Right ventricle myocardium inferior (tissue), 1 donor: ENCODE measurements at regions not wholly inside any gene's neighbourhood (a gene's known extent, or its start where the extent isn't known, plus 50 kb on each side); places are given as distances from the start of the nearest gene placed in this dataset.
"Not testable (repeated sequence)": the region's sequence is repeated elsewhere in the genome, so short reads cannot be mapped to it uniquely, and the experiment has no call there.

Experiments used
- ATAC-seq: fragments of 200-7000 bp; cut with Tn5 transposase; one replicate; pipeline ENCODE4 v1.9.1; 2020; ENCODE audit warnings: mild to moderate bottlenecking, moderate library complexity
- DNase-seq: peaks from one replicate; pipeline ENCODE4 v3.0.0; 2021; ENCODE audit errors: missing footprints
- intact Hi-C: fragments of 100-400 bp; cut with DNase I; formaldehyde crosslinking; loops from one replicate; pipeline ENCODE4 v1.11.0; 2022
- donor health status: DM: no; HTN: yes; CAD: no; lungs with severe emphysema.

- intact Hi-C loops: no loop called here
- no peak for DNase-seq
- ATAC-seq: no peak
Observed at GRCh38 chr12:68387338-68387737, 55.2 kb upstream of the MDM1 start.

- DNase-seq (no peak), ATAC-seq (no peak)
- intact Hi-C loops: no loop called here
Observed at GRCh38 chr12:68389305-68389704, 57.1 kb upstream of the MDM1 start.

- DNase-seq (no peak), ATAC-seq (no peak)
- intact Hi-C loops: no loop called here
Observed at GRCh38 chr12:68391937-68392336, 59.8 kb upstream of the MDM1 start.

- no peak for DNase-seq
- no peak for ATAC-seq
- intact Hi-C loops: no loop called here
Observed at GRCh38 chr12:68392376-68392775, 60.2 kb upstream of the MDM1 start.

GRCh38 chr12:68393417-68393816, 61.3 kb upstream of the MDM1 start:
- no peak for DNase-seq
- intact Hi-C loops: no loop called here
- no peak for ATAC-seq

GRCh38 chr12:68397566-68398158, 65.5 kb upstream of the MDM1 start:
- intact Hi-C loops: no loop called here
- no peak for DNase-seq
- no peak for ATAC-seq

GRCh38 chr12:68398689-68399088, 66.5 kb upstream of the MDM1 start:
- DNase-seq, ATAC-seq, intact Hi-C loops: not testable (repeated sequence)

GRCh38 chr12:68400226-68400829, 68.2 kb upstream of the MDM1 start:
- DNase-seq: no peak
- no peak for ATAC-seq
- intact Hi-C loops: no loop called here

- no peak for ATAC-seq
- intact Hi-C loops: no loop called here
- DNase-seq: no peak
Observed at GRCh38 chr12:68402422-68402821, 70.3 kb upstream of the MDM1 start.

- no peak for DNase-seq
- no peak for ATAC-seq
- intact Hi-C loops: no loop called here
Observed at GRCh38 chr12:68403296-68403695, 71.1 kb upstream of the MDM1 start.

- intact Hi-C loops: no loop called here
- no peak for DNase-seq
- ATAC-seq: no peak
Observed at GRCh38 chr12:68403711-68404110, 71.5 kb upstream of the MDM1 start.

- intact Hi-C loops: no loop called here
- ATAC-seq (peak; percentile 34), DNase-seq (no peak)
Observed at GRCh38 chr12:68405343-68405781, 73.2 kb upstream of the MDM1 start.

- peak; percentile 95 for DNase-seq
- peak; percentile 98 for ATAC-seq
- intact Hi-C loops: loop anchor here (1.0 to 2.0 kb wide), 4 partner anchors 41 to 280 kb away; partner anchors contain the start of genes NUP107 and RAP1B
Observed at GRCh38 chr12:68406134-68406576, 74.0 kb upstream of the MDM1 start.

- intact Hi-C loops: loop anchor here (1.0 to 2.0 kb wide), 4 partner anchors 42 to 279 kb away; partner anchors contain the start of genes NUP107 and RAP1B
- no peak for ATAC-seq
Observed at GRCh38 chr12:68406911-68407310, 74.7 kb upstream of the MDM1 start.

GRCh38 chr12:68410018-68410660, 78.0 kb upstream of the MDM1 start:
- intact Hi-C loops: no loop called here
- ATAC-seq: no peak
- DNase-seq: no peak

More at GRCh38 chr12:68406911-68407310, 74.7 kb upstream of the MDM1 start:
- DNase-seq: no peak

GRCh38 chr12:68411371-68411770, 79.2 kb upstream of the MDM1 start:
- DNase-seq (no peak), ATAC-seq (no peak)
- intact Hi-C loops: no loop called here

GRCh38 chr12:68414988-68415387, 82.8 kb upstream of the MDM1 start:
- intact Hi-C loops: no loop called here
- ATAC-seq (no peak), DNase-seq (no peak)

- no peak for DNase-seq
- ATAC-seq: no peak
- intact Hi-C loops: no loop called here
Observed at GRCh38 chr12:68416350-68416749, 84.2 kb upstream of the MDM1 start.

GRCh38 chr12:68416826-68417225, 84.7 kb upstream of the MDM1 start:
- DNase-seq: no peak
- intact Hi-C loops: no loop called here
- no peak for ATAC-seq

- intact Hi-C loops: no loop called here
- DNase-seq: no peak
- ATAC-seq: no peak
Observed at GRCh38 chr12:68418137-68418460, 85.9 kb upstream of the MDM1 start.
